HG02623 (cell line): ENCODE measurements at regions not wholly inside any gene's neighbourhood (a gene's known extent, or its start where the extent isn't known, plus 50 kb on each side); places are given as distances from the start of the nearest gene placed in this dataset.
"Not testable (repeated sequence)": the region's sequence is repeated elsewhere in the genome, so short reads cannot be mapped to it uniquely, and the experiment has no call there.

Experiments used
- ATAC-seq: cut with Tn5 transposase; IDR thresholded peaks from one replicate; pipeline ENCODE4 v1.9.1; 2021; ENCODE audit warnings: moderate library complexity; ENCODE audit not compliant: unreplicated experiment

DNA sequence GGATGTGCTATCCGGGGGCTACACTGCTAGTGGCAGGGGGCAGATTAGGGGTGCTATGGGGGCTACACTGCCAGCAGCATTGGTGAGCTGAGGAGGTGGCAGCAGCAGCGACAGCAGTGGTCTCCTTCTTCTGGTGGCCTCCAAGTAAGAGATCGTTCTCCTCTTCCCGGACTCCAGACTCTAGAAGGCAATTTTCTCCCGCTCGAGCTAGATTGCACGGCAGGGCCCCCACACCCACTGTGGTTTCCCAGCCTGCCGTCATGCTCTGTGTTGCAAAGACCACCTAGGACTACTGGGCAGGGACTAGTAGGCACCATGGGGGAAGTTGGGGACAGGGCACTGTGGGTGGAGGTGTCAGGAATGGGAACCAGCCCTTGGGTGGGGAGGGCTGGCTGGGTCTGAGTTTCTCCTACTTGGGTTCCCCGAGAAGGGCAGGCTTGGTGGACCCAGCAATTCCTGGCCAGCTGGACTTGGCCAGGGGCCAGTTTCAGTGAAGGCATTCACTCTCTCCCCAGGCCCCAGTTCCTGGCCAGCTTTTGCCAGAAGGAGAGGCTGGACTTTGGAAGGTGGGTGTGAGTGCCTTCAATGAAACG, 203.4 kb upstream of the WSB1 start:
- not testable (repeated sequence) for ATAC-seq

DNA sequence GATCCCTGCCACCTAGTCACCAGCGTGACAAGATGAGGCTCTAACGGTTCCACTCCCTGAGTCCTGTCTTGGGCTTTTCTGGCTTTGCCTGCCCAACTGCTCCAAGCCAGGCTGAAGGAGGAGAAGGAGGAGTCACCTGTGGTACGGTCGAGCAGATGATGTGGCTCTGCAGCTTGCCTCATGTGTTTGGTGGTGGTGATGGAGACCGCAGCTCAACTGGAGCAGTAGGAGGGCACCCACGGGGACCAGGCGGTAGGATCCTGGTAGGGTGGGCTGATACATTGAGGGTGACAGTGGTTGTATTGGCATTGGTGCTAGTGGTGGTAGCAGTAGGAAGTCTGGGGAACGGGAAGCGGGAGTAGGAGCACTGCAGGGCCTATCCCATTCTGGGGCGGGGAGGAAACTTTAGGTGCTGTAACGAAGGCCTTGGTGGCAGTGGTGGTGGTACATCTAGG, 202.8 kb upstream of the WSB1 start:
- ATAC-seq: no peak

DNA sequence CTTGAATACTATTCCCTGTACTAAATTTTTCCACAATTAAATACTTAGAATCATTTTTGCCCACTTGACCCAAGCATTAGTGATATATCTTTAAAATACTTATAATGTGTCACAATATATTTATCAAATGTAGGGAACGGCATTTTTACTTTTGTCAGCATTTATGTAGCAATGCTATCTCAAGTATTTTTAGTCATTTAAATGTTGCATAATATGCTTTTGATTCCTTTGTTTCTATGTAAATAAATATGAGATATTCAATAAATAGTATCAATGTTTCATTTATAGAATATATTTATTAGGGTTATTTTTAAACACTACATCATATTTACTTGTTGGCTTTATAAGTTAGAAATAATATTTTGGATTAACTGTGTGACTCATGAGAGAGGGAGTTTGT, 199.7 kb upstream of the WSB1 start:
- not testable (repeated sequence) for ATAC-seq

DNA sequence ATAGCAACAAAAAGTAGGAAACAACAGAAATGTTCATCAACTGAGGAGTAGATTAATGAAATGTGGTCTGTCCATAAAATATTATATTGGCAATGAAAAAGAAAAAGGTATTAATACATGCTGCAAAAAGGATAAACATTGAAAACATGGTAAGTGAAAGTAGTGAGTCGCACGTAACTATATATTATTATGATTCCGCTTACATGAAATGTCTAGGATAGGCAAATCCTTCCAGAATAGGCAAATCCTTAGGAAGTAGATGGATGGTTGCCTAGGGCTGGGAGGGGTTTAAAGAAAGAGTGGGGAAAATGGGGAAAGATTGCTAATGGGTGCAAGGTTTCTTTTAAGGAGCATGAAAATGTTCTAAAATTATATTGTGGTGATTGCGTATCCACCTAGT, 198.1 kb upstream of the WSB1 start:
- not testable (repeated sequence) for ATAC-seq

- ATAC-seq: not testable (repeated sequence)
These were observed 194.6 kb upstream of the WSB1 start for GRCh38 chr17:27099266-27099665.

DNA sequence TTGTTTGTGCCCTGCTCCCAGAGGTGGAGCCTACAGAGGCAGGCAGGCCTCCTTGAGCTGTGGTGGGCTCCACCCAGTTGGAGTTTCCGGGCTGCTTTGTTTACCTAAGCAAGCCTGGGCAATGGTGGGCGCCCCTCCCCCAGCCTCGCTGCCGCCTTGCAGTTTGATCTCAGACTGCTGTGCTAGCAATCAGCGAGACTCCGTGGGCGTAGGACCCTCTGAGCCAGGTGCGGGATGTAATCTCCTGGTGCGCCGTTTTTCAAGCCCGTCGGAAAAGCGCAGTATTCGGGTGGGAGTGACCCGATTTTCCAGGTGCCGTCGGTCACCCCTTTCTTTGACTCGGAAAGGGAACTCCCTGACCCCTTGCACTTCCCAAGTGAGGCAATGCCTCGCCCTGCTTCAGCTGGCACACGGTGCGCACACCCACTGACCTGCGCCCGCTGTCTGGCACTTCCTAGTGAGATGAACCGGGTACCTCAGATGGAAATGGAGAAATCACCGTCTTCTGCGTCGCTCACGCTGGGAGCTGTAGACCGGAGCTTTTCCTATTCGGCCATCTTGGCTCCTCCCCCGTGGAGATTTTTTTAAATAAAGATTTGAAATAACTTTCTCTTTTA, 189.2 kb upstream of the WSB1 start:
- ATAC-seq: not testable (repeated sequence)

GRCh38 chr17:27105636-27106035, 188.3 kb upstream of the WSB1 start:
- no peak for ATAC-seq

- ATAC-seq: no peak
These were observed 187.4 kb upstream of the WSB1 start for GRCh38 chr17:27106347-27106981.

DNA sequence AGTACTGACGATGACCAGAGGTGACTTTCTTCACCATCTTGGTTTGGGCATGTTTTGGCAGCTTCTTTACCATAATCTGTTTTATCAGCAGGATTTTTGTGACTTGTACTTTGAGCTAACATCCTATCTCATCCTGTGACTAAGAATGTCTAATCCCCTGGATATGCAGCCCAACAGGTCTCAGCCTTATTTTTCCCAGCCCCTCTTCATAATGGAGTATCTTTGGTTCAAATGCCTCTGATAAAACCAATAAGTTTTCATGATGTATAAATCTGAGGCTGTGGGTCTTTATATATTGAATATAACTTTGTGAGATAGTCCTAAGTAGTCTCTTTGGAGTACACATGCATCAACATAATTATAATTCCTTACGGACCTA, 186.9 kb upstream of the WSB1 start:
- ATAC-seq: no peak

- ATAC-seq: not testable (repeated sequence)
These were observed 186.3 kb upstream of the WSB1 start for GRCh38 chr17:27107386-27108328.

DNA sequence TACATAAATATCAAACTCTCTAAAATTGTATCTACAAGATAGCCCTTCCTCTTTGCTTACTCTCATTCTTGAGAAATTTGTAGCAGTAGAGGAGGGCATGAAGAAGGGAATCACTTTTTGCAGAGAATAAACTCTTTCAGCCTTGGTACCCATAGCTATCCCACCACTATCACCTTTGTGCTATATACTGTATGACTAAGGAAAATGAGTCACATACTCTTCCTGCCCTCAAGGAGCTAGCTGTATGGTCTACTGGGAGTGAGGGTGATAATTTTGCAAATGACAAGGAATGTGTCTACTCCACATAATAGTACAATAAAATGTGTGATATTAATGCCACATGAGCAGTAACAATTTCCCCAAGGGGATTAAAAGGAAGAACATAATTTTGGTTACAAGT, 184.6 kb upstream of the WSB1 start:
- ATAC-seq: no peak

DNA sequence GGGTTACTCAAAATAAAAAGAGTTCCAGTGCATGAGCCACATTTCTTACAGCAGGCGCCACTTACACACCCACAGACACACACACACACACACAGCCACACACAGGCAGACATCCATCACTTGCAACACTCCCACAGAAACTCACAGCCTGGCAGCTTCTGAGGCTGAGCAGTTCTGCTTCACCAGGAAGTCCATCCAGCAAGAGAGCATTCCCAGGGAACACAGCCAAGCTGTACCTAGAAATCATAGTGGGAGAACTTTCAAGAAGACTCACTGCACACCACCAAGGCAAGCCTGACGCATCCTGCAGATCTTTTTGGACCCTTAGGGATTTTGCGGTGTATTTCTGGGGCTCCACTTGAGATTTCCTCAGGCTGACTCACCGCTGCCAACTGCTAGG, 140.9 kb upstream of the WSB1 start:
- ATAC-seq: no peak

DNA sequence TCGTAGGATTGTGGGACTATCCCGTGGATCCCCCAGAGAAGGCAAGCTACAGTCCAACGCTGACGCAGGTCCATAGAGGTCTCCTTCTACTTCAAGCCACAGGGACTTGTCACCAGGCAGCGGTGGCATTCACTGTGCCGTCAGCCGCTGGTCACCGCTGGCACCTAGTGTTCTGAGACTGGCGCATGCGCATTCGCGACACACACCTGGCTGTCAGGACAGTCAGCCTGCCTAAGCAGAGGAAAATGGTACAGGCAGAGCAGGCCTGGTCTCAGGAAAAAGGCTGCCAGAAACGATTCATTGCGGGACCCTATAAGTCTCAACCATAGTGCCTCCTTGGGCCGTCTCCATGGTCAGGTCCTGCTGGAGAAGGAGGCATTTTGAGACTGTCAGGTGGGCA, 138.0 kb upstream of the WSB1 start:
- ATAC-seq: no peak

GRCh38 chr17:27157297-27157696, 136.6 kb upstream of the WSB1 start:
- ATAC-seq: no peak

GRCh38 chr17:27157898-27158297, 136.0 kb upstream of the WSB1 start:
- ATAC-seq: no peak

- ATAC-seq: no peak
These were observed 135.5 kb upstream of the WSB1 start for GRCh38 chr17:27158382-27158781.

DNA sequence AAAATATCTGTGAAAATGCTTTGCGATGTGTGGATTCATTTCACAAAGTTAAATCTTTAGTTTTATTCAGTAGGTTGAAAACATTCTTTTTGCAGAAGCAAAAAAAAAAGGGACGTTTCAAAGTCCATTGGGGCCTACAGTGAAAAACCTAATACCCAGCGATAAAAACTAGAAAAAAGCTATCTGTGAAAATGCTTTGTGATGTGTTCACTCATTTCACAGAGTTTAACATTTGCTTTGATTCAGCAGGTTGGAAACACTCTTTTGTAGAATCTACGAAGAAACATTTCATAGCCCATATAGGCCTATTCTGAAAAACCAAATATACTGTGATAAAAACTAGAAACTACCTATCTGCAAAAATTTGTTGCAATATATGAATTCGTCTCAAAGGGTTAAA, 113.6 kb upstream of the WSB1 start:
- ATAC-seq: no peak

DNA sequence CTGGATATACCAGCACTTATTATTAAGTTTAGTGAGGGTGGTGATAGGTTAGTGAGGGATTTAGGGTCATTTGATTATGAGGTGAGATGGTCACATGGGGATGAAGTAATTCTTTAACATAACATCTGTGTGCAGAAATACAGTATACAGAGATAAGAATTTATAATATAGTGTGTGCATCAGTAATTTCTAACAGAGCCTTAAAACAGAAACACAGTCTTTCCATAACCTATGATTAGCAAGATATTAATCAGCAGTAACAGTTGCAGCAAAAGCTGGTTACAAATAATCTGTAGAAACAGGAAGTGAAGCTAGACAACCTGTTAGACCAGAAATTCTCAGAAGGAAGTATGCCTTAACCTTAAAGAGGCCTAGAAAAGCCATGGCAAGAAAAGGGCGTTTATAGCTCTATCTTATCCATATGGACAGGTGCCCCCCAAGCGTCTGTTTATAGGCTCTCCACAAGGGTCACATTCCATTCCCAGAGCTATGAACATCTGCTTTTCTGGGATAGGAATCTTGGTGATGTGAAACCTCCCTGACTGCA, 112.5 kb upstream of the WSB1 start:
- not testable (repeated sequence) for ATAC-seq

GRCh38 chr17:27181935-27182334, 112.0 kb upstream of the WSB1 start:
- no peak for ATAC-seq

DNA sequence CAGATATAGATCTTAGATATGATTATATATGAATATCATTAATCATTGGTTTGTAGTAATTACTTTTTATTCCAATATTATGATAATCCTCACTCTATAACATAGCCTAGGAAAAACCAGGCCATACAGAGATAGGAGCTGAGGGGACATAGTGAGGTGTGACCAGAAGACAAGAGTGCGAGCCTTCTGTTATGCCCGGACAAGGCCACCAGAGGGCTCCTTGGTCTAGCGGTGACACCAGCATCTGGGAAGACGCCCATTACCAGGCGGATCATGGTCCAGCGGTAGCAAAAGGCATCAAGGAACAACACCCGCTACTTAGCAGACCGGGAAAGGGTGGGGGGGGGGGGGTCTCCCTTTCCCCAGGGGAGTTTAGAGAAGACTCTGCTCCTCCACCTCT, 96.4 kb upstream of the WSB1 start:
- not testable (repeated sequence) for ATAC-seq

DNA sequence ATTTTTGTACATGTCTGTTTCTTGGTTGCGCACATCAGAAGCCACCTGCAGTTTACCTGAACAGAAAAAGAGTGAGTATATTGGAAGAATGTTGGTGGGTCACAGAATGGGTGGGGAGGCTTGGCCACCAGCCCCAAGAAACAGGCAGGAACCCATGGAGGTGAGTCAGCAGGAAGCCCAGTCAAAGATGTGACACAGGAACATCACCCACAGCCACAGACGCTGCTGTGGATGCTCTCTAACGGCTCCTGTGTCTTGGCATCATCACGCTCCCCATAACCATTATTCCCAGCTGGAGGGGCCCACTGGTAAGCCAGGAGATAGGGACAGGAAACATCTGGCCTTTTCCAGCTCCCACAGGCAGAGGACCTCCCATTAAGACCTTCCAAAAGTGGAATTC, 94.0 kb upstream of the WSB1 start:
- ATAC-seq: no peak
